GM21737 (cell line): ENCODE measurements at regions not wholly inside any gene's neighbourhood (a gene's known extent, or its start where the extent isn't known, plus 50 kb on each side); places are given as distances from the start of the nearest gene placed in this dataset.

Experiments
- ATAC-seq: cut with Tn5 transposase; IDR thresholded peaks from one replicate; pipeline ENCODE4 v1.9.1; 2021; ENCODE audit warnings: mild to moderate bottlenecking, moderate library complexity; ENCODE audit not compliant: unreplicated experiment

DNA sequence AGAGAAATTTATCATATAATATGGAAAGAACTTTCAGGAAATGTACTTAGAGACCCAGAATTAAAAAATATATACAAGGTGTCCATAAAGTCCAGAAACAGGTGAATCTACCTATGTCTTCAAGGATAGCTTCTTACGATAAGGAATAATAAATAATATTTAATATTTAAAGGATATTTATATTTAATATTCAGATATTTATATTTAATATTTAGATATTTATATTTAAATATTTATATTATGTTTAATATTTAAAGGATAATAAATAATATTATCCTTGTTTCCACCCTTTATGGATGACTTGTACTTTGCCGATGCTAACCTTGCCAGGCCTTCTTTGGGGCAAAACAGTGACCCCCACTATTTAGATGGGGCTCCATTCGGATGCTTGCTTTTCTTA lies 169.5 kb upstream of the CADM1 start:
- ATAC-seq = no peak

GRCh38 chr11:115672999-115673411 lies 168.8 kb upstream of the CADM1 start:
- no peak for ATAC-seq

GRCh38 chr11:115672412-115672811 lies 168.2 kb upstream of the CADM1 start:
- no peak for ATAC-seq

DNA sequence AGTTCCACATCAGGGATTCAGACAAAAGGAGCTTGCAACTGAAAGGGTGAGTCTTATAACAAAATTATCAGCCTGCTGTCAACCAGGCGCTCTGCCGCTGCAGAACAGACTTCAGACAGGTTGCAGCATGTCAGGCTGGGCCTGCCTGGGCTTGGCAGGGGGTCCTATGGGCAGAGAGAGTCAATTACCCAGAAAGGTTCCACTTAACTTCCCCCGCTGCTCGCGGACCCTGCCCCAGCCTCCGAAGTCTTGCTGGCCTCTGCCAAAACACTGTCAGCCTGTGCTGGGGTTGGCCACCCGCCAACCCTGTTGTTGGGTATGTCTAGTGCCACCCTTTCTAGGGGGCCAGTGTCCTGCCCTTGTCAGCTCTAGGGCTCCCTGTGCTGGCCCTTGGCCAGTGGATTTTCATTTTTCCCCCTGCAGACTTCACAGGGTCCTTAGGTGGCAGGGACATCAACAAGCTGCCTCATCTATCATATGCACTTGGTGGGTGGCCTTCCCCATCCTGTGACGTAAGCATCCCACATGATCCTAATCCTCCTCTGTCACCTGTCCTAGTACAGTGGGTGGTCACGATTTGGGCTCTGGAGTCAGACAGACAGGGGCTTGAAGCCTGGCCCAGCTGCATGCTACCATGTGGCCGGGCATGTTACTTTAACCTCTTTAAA lies 166.5 kb upstream of the CADM1 start:
- no peak for ATAC-seq

- no peak for ATAC-seq
Observed at GRCh38 chr11:115665958-115666357, 161.7 kb upstream of the CADM1 start.

DNA sequence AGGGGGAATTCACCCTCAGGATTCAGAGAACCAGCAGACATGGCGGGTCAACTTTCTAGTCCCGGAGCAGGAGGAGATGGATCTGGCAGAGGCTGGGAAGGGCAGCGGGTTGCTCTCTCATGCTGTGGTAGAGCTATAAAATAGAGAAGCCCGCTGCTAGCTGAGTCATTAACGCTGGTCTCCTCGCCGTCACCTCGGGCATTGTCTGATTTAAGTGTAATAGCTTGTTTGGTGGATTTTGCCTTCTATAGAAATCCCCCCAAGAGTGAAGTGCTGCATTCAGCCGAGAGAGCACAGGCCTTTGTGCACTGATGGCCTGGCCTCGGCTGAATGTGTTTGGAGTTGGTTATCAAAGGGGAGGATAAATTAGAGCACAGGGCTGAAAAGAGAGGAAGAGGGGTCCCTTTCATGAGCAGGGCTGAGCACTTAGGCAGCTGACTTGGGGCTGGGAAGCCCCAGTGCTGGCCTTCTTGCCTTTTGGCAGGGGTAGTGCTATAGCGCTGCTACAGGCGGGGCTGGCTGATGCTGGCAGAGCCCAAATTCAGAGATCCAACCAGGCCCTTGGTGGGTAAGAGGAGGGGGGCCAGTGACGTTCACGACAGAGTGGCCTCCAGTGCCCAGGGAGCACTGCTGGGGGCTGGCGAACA lies 161.1 kb upstream of the CADM1 start:
- no peak for ATAC-seq

- ATAC-seq = no peak
Observed at GRCh38 chr11:115664313-115664712, 160.1 kb upstream of the CADM1 start.

DNA sequence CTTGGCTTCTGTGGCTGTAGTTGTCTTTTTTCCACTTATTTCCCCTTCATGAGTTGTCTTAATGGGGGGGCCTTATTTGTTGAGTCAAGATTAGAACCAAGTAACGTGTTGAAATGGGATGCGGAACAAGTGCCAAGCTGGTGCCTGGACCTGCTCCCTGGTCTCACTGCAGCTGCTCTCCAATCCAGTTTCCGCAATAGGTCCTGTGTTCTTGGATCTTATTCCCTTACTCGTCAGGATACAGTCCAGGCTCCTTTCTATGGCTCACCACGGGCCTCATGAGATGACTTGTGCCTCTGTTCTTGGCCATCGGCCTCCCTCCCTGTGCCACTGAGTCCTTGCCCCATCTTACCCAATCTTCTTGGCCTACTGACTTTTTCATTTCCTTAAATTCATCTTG lies 159.6 kb upstream of the CADM1 start:
- ATAC-seq = no peak

GRCh38 chr11:115660030-115660805 lies 156.0 kb upstream of the CADM1 start:
- ATAC-seq = no peak

- ATAC-seq = no peak
Observed at GRCh38 chr11:115659061-115659963, 155.1 kb upstream of the CADM1 start.

- no peak for ATAC-seq
Observed at GRCh38 chr11:115657586-115657985, 153.4 kb upstream of the CADM1 start.

GRCh38 chr11:115656669-115657068 lies 152.5 kb upstream of the CADM1 start:
- ATAC-seq = no peak

- ATAC-seq = no peak
Observed at GRCh38 chr11:115656041-115656440, 151.8 kb upstream of the CADM1 start.

DNA sequence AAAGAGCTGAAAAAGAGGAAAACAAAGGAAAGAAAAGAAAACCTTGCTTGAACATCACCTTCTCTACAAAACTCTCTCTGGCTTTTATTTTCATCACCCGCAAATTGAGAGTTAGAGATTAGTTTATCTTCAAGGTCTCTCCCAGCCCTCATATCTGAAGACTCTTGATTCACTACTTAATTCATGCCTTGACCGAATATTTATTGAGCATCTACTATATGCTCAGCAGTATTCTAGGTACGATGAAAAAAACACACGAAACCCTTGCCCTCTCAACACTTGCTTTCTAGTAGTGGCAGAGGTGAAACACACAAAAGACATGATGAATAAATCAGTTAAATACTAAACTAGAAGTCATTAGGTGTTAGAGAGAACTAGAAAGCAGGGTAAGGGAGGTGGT lies 150.6 kb upstream of the CADM1 start:
- ATAC-seq = no peak

DNA sequence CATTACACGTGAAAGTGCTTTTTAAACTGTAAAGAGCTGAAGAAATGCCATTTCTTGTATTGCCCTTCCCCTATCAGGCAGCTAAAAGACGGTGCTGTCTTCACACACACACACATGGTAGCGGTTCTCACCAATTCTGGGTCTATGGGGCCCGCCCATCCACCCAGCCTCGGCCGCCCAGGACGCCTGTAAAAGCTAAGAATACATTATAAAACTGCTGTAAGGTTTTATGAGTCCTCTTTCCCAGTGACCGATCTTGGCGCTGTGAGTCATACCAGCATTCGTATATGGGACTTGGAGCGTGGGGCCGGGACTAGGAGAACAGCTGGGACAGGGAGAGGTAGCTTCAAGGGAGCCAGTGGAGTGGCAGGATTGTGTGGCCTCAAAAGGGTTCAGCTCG lies 149.7 kb upstream of the CADM1 start:
- no peak for ATAC-seq

GRCh38 chr11:115653076-115653475 lies 148.9 kb upstream of the CADM1 start:
- no peak for ATAC-seq

DNA sequence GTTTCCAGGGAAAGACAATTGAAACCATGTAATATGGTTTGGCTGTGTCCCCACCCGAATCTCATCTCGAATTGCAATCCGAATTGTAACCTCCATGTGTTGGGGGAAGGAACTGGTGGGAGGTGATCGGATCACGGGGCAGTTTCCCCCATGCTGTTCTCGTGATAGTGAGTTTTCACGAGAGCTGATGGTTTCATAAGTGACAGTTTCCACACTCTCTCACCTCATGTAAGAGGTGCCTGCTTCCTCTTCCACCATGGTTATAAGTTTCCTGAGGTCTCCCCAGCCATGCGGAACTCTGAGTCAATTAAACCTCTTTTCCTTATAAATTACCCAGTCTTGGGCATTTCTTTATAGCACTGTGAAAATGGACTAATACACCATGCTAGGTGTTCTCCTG lies 148.3 kb upstream of the CADM1 start:
- ATAC-seq = no peak

DNA sequence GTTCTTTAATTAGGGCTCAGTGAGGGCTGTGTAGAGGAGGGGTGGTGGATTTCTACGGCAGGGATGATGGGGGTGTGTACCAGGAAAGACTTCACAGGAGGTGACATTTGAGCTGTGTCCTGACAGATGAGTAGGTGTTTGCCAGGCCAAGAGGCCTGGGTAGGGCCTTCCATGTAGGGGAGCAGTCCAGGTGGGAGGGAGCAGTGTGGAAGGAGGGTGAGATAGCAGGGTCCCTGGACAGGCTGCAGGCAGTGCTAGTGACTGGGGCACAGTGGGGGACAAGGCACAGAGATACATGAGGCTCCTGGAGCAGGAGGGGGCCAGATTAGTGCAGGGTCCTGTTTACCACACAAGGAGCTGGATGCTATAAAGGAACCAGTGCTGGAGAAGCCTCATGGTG lies 147.9 kb upstream of the CADM1 start:
- ATAC-seq = no peak

DNA sequence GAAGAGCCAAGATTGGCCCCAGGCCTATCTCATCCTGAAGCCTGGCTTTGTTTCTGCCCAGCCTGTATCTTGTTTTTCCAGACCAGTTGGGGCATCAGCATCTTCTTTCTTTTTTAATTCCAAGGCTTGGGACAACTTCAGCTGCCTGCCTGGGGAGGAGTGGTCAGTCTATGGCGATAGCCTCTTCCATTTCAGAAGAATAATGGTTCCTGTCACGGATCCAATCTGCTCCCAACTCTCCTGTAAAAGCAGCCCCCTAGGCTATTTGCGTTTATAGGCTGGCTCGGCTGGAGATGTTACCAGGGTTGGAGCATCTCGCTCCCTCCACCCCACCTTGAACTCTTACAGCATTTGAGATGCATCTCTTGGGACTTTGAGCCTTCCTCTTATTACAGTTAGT lies 145.2 kb upstream of the CADM1 start:
- no peak for ATAC-seq

- no peak for ATAC-seq
Observed at GRCh38 chr11:115645631-115646317, 141.6 kb upstream of the CADM1 start.

GRCh38 chr11:115644856-115645255 lies 140.6 kb upstream of the CADM1 start:
- ATAC-seq = no peak
